ENCODE measurements at regions not wholly inside any gene's neighbourhood (a gene's known extent, or its start where the extent isn't known, plus 50 kb on each side); places are given as distances from the start of the nearest gene placed in this dataset.

- no peak for TF ChIP-seq CTCF (IDR thresholded peaks at IDR 0.05; ENCODE audit: poor library complexity, severe bottlenecking)
- TF ChIP-seq RAD21 (conservative IDR thresholded peaks at IDR 0.05): no peak
- no peak for TF ChIP-seq EP300 (conservative IDR thresholded peaks at IDR 0.05; ENCODE audit: poor library complexity, severe bottlenecking)
- TF ChIP-seq MXI1 (conservative IDR thresholded peaks at IDR 0.05; ENCODE audit: poor library complexity, severe bottlenecking): no peak
- TF ChIP-seq TAF1 (IDR thresholded peaks at IDR 0.05; ENCODE audit: low read depth): no peak
- no peak for TF ChIP-seq POLR2AphosphoS5 (IDR thresholded peaks at IDR 0.05)
- TF ChIP-seq REST (IDR thresholded peaks at IDR 0.05; ENCODE audit: borderline replicate concordance): no peak
- no peak for TF ChIP-seq EZH2 (IDR thresholded peaks at IDR 0.05; ENCODE audit: borderline replicate concordance, insufficient read depth, low read length, poor library complexity, severe bottlenecking)
- TF ChIP-seq SMC3 (conservative IDR thresholded peaks at IDR 0.05; ENCODE audit: poor library complexity): no peak
Observed at GRCh38 chr6:131470534-131470933, 102.5 kb upstream of the ARG1 start.

Data from neural cell (in vitro differentiated cells).